K562 (cell line): ENCODE measurements at regions not wholly inside any gene's neighbourhood (a gene's known extent, or its start where the extent isn't known, plus 50 kb on each side); places are given as distances from the start of the nearest gene placed in this dataset.

ENCODE experiments used
- ATAC-seq: fragments of 200-7000 bp; cut with Tn5 transposase; 3 replicates; pipeline ENCODE4 v1.9.1; 2020; ENCODE audit warnings: moderate library complexity
- BruUV-seq: library from RNA; stranded (reverse); fragments of 400-500 nt; replicated peaks from 2 replicates; lab custom pipeline; 2021; lab: Mats Ljungman, UMichigan
- CTCF ChIA-PET: fragments of 300-600 bp; formaldehyde crosslinking; extraction: SDS; loops from one replicate; lab custom pipeline; 2021; ENCODE audit warnings: low intra/inter-chr PET ratio; lab: Yijun Ruan, JAX
- POLR2A ChIA-PET: fragments of 300-600, 350-650 bp; sonication (Branson Sonifier 250); formaldehyde crosslinking; extraction: SDS; loops from one replicate; lab custom pipeline; 2021; ENCODE audit warnings: antibody characterized with exemption, inconsistent platforms; lab: Yijun Ruan, JAX
- DNase-seq, 4 experiments: peaks; one replicate each; pipeline versions ENCODE4 v3.0.0 to v3.0.0-alpha.2; 2011 to 2018; ENCODE audit warnings: low spot score in 3 of 4, mixed read lengths in 3 of 4; ENCODE audit errors: extremely low read depth in 1 of 4
- FAIRE-seq: peaks from 2 replicates; lab custom pipeline; 2011; peaks lifted over from hg19 to GRCh38; lab: Jason Lieb, UNC
- H2AFZ ChIP-seq: 2 replicates; pipeline ENCODE4 v1.6.0; 2011; ENCODE audit warnings: low read depth, low read length, control low read depth, inconsistent platforms
- H3K27ac ChIP-seq: fragments of 200-600 bp; 3 replicates; pipeline ENCODE4 v1.8.0; 2011; ENCODE audit warnings: low read depth, mild to moderate bottlenecking, control low read depth, inconsistent platforms, low read length, moderate library complexity, mixed read lengths; ENCODE audit errors: extremely low read depth
- H3K27me3 ChIP-seq, 2 experiments: fragments of 300-600 bp in 1 of 2; 2 replicates in 1 of 2; 3 replicates in 1 of 2; pipeline versions ENCODE4 v1.6.0 to v1.8.0; 2011; ENCODE audit warnings: inconsistent platforms in 2 of 2, low read length in 2 of 2, mild to moderate bottlenecking in 1 of 2, mixed read lengths in 1 of 2, moderate library complexity in 1 of 2; ENCODE audit not compliant: control insufficient read depth in 2 of 2, insufficient read depth in 2 of 2
- H3K36me3 ChIP-seq: fragments of 300-600 bp; 3 replicates; pipeline ENCODE4 v1.8.0; 2011; ENCODE audit warnings: mild to moderate bottlenecking, low read length, inconsistent platforms; ENCODE audit not compliant: control insufficient read depth, insufficient read depth
- H3K4me1 ChIP-seq, 2 experiments: fragments of 200-600 bp in 1 of 2; replicated peaks in 1 of 2; 2 replicates in 1 of 2; 3 replicates in 1 of 2; pipeline versions ENCODE4 v1.5.1 to v1.8.0; 2011; ENCODE audit warnings: inconsistent platforms in 2 of 2, low read length in 2 of 2, mild to moderate bottlenecking in 1 of 2, mixed read lengths in 1 of 2, moderate library complexity in 1 of 2; ENCODE audit not compliant: control insufficient read depth in 2 of 2, insufficient read depth in 2 of 2
- H3K4me2 ChIP-seq: 2 replicates; pipeline ENCODE4 v1.6.1; 2011; ENCODE audit warnings: low read length, control low read depth, inconsistent platforms, mixed read lengths; ENCODE audit not compliant: insufficient read depth
- H3K4me3 ChIP-seq: fragments of 200-600 bp; sonication (generic), shearing (Covaris generic); 2 replicates; pipeline ENCODE4 v1.5.1; 2016; ENCODE audit warnings: control low read depth, inconsistent platforms
- H3K79me2 ChIP-seq: fragments of 200-600 bp; 3 replicates; pipeline ENCODE4 v1.8.0; 2011; ENCODE audit warnings: low read length, inconsistent platforms; ENCODE audit not compliant: control insufficient read depth, insufficient read depth
- H3K9ac ChIP-seq, 2 experiments: 2 replicates each; pipeline versions ENCODE4 v1.6.0 to v1.6.1; 2011; ENCODE audit warnings: low read depth in 2 of 2, low read length in 2 of 2, control low read depth in 1 of 2, inconsistent platforms in 1 of 2, mild to moderate bottlenecking in 1 of 2, mixed read lengths in 1 of 2; ENCODE audit not compliant: insufficient read depth in 1 of 2
- H3K9me1 ChIP-seq: one replicate; pipeline ENCODE4 v1.6.0; 2011; ENCODE audit warnings: inconsistent platforms, mild to moderate bottlenecking, low read length, moderate library complexity; ENCODE audit not compliant: control insufficient read depth, insufficient read depth
- H3K9me3 ChIP-seq: replicated peaks from 2 replicates; pipeline ENCODE4 v1.5.1; 2011; ENCODE audit warnings: low read depth, low read length, inconsistent platforms; ENCODE audit not compliant: control insufficient read depth, insufficient read depth
- H4K20me1 ChIP-seq: replicated peaks from 2 replicates; pipeline ENCODE4 v1.6.1; 2011; ENCODE audit warnings: low read length, inconsistent platforms, mixed read lengths; ENCODE audit not compliant: control insufficient read depth, insufficient read depth
- DDX20 ChIP-seq: fragments of 450-650 bp; IDR thresholded peaks from 2 replicates; pipeline ENCODE4 v1.6.1; 2016; ENCODE audit warnings: missing genetic modification characterization, low read depth, mild to moderate bottlenecking, missing compliant biosample characterization, moderate library complexity
- GABPB1 ChIP-seq: sonication (generic); formaldehyde crosslinking; IDR thresholded peaks from 2 replicates; pipeline ENCODE4 v1.8.0; 2022; ENCODE audit warnings: mild to moderate bottlenecking, missing genetic modification reagents
- RHOXF2B ChIP-seq: fragments of 250-450 bp; sonication (Bioruptor Pico); conservative IDR thresholded peaks from 2 replicates; pipeline ENCODE4 v1.5.1; 2021
- ZNF217 ChIP-seq: sonication (generic); formaldehyde crosslinking; IDR thresholded peaks from 2 replicates; pipeline ENCODE4 v1.8.0; 2022; ENCODE audit warnings: mild to moderate bottlenecking, missing genetic modification reagents
- WGBS: fragments of 100-300 bp; shearing (Covaris generic); methylation state at CpG from one replicate; pipeline ENCODE4 v1.1.6; 2016; ENCODE audit warnings: low coverage, mixed read lengths; ENCODE audit not compliant: insufficient coverage; ENCODE audit errors: missing lambda C conversion rate; 5-methylcytosine and 5-hydroxymethylcytosine counted together
- in situ Hi-C: fragments of 300-500 bp; cut with MboI; formaldehyde crosslinking; loops from 4 replicates; pipeline ENCODE4 v1.15.0; 2018; ENCODE audit warnings: inconsistent platforms, mixed read lengths
- intact Hi-C: fragments of 100-400 bp; cut with micrococcal nuclease; formaldehyde crosslinking; loops from 2 replicates; pipeline ENCODE4 v1.14.2; 2022
- TF ChIP-seq, protein P1 (sequence below): sonication (generic); formaldehyde crosslinking; IDR thresholded peaks from 2 replicates; pipeline ENCODE4 v1.9.0; 2022; ENCODE audit warnings: mild to moderate bottlenecking, missing genetic modification reagents
- TF ChIP-seq, protein P2 (sequence below): fragments of 450-650 bp; IDR thresholded peaks from 2 replicates; pipeline ENCODE4 v1.6.1; 2016; ENCODE audit warnings: mild to moderate bottlenecking, moderate library complexity
- TF ChIP-seq, protein P3 (sequence below): fragments of 250-450 bp; sonication (Bioruptor Pico); IDR thresholded peaks from 2 replicates; pipeline ENCODE4 v1.5.1; 2021; ENCODE audit warnings: mild to moderate bottlenecking

DNA sequence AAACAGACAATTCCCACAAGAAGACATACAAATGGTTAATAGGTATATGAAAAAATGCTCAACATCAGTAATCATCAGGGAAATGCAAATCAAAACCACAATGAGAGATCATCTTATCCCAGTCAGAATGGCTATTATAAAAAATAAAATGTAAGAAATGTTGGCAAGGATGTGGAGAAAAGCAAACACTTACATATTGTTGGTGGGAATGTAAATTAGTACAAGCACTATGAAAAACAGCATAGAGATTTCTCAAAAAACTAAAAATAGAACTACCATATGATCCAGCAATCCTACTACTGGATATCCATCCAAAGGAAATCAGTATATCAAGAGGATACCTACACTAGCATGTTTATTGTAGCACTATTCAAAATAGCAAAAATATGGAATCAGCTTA lies 186.6 kb downstream of the NOL4 start (continued):
- no peak for TF ChIP-seq RHOXF2B (CRISPR knock-in tag)

DNA sequence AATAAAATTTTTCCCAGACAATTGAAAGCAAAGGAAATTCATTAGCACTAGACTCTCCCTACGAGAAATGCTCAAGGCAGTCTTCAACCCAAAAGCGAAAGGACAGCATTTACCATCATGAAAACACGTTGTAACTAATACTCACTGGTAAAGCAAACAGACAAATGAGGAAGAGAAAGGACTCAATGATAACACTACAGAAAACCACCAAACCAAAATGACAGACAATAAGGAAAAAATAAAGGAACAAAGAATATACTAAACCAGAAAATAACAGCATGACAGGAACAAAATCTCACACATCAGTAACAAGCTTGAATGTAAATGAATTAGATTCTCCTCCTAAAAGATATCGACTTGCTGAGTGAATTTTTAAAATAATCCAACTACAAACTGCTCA lies 190.7 kb downstream of the NOL4 start:
- no peaks in the 10 kb centered on the region for H3K27me3 ChIP-seq
- no peak overlapping the region for H2AFZ ChIP-seq
- FAIRE-seq (no peak), ATAC-seq (no peak), DNase-seq (no peak)
- H3K9ac ChIP-seq: no peak overlapping the region
- no peaks in the 10 kb centered on the region for H3K4me1 ChIP-seq
- H3K79me2 ChIP-seq: no peaks in the 10 kb centered on the region
- ChIA-PET CTCF (no interaction called here), POLR2A (no interaction called here)
- BruUV-seq: no TSS peak
- in situ Hi-C loops (no loop called here), intact Hi-C loops (no loop called here)
- H4K20me1 ChIP-seq: no peaks in the 10 kb centered on the region
- H3K27ac ChIP-seq: no peak overlapping the region
- H3K9me1 ChIP-seq: no peaks in the 10 kb centered on the region
- WGBS: 0% methylated on average over 4 of the region's 4 CpGs
- no peak overlapping the region for H3K4me2 ChIP-seq
- H3K36me3 ChIP-seq: no peaks in the 10 kb centered on the region
- no peak overlapping the region for H3K4me3 ChIP-seq
- 0 out of 2 replicates have a peak, but pooled peaks cover 2% of the 10 kb centered on the region for H3K9me3 ChIP-seq
- TF ChIP-seq GABPB1: no peak
- TF ChIP-seq, protein P1, sequence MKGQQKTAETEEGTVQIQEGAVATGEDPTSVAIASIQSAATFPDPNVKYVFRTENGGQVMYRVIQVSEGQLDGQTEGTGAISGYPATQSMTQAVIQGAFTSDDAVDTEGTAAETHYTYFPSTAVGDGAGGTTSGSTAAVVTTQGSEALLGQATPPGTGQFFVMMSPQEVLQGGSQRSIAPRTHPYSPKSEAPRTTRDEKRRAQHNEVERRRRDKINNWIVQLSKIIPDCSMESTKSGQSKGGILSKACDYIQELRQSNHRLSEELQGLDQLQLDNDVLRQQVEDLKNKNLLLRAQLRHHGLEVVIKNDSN (CRISPR knock-in tag): no peak
- TF ChIP-seq, protein P2, sequence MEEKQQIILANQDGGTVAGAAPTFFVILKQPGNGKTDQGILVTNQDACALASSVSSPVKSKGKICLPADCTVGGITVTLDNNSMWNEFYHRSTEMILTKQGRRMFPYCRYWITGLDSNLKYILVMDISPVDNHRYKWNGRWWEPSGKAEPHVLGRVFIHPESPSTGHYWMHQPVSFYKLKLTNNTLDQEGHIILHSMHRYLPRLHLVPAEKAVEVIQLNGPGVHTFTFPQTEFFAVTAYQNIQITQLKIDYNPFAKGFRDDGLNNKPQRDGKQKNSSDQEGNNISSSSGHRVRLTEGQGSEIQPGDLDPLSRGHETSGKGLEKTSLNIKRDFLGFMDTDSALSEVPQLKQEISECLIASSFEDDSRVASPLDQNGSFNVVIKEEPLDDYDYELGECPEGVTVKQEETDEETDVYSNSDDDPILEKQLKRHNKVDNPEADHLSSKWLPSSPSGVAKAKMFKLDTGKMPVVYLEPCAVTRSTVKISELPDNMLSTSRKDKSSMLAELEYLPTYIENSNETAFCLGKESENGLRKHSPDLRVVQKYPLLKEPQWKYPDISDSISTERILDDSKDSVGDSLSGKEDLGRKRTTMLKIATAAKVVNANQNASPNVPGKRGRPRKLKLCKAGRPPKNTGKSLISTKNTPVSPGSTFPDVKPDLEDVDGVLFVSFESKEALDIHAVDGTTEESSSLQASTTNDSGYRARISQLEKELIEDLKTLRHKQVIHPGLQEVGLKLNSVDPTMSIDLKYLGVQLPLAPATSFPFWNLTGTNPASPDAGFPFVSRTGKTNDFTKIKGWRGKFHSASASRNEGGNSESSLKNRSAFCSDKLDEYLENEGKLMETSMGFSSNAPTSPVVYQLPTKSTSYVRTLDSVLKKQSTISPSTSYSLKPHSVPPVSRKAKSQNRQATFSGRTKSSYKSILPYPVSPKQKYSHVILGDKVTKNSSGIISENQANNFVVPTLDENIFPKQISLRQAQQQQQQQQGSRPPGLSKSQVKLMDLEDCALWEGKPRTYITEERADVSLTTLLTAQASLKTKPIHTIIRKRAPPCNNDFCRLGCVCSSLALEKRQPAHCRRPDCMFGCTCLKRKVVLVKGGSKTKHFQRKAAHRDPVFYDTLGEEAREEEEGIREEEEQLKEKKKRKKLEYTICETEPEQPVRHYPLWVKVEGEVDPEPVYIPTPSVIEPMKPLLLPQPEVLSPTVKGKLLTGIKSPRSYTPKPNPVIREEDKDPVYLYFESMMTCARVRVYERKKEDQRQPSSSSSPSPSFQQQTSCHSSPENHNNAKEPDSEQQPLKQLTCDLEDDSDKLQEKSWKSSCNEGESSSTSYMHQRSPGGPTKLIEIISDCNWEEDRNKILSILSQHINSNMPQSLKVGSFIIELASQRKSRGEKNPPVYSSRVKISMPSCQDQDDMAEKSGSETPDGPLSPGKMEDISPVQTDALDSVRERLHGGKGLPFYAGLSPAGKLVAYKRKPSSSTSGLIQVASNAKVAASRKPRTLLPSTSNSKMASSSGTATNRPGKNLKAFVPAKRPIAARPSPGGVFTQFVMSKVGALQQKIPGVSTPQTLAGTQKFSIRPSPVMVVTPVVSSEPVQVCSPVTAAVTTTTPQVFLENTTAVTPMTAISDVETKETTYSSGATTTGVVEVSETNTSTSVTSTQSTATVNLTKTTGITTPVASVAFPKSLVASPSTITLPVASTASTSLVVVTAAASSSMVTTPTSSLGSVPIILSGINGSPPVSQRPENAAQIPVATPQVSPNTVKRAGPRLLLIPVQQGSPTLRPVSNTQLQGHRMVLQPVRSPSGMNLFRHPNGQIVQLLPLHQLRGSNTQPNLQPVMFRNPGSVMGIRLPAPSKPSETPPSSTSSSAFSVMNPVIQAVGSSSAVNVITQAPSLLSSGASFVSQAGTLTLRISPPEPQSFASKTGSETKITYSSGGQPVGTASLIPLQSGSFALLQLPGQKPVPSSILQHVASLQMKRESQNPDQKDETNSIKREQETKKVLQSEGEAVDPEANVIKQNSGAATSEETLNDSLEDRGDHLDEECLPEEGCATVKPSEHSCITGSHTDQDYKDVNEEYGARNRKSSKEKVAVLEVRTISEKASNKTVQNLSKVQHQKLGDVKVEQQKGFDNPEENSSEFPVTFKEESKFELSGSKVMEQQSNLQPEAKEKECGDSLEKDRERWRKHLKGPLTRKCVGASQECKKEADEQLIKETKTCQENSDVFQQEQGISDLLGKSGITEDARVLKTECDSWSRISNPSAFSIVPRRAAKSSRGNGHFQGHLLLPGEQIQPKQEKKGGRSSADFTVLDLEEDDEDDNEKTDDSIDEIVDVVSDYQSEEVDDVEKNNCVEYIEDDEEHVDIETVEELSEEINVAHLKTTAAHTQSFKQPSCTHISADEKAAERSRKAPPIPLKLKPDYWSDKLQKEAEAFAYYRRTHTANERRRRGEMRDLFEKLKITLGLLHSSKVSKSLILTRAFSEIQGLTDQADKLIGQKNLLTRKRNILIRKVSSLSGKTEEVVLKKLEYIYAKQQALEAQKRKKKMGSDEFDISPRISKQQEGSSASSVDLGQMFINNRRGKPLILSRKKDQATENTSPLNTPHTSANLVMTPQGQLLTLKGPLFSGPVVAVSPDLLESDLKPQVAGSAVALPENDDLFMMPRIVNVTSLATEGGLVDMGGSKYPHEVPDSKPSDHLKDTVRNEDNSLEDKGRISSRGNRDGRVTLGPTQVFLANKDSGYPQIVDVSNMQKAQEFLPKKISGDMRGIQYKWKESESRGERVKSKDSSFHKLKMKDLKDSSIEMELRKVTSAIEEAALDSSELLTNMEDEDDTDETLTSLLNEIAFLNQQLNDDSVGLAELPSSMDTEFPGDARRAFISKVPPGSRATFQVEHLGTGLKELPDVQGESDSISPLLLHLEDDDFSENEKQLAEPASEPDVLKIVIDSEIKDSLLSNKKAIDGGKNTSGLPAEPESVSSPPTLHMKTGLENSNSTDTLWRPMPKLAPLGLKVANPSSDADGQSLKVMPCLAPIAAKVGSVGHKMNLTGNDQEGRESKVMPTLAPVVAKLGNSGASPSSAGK: no peak
- no peak for TF ChIP-seq ZNF217 (CRISPR knock-in tag)
- TF ChIP-seq DDX20 (tag): no peak
- TF ChIP-seq, protein P3, sequence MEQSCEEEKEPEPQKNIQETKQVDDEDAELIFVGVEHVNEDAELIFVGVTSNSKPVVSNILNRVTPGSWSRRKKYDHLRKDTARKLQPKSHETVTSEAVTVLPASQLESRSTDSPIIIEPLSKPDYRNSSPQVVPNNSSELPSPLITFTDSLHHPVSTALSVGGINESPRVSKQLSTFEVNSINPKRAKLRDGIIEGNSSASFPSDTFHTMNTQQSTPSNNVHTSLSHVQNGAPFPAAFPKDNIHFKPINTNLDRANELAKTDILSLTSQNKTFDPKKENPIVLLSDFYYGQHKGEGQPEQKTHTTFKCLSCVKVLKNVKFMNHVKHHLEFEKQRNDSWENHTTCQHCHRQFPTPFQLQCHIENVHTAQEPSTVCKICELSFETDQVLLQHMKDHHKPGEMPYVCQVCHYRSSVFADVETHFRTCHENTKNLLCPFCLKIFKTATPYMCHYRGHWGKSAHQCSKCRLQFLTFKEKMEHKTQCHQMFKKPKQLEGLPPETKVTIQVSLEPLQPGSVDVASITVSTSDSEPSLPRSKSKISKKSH (CRISPR knock-in tag): no peak
